RWPE2 (cell line): ENCODE measurements at regions not wholly inside any gene's neighbourhood (a gene's known extent, or its start where the extent isn't known, plus 50 kb on each side); places are given as distances from the start of the nearest gene placed in this dataset.
"Not testable (repeated sequence)": the region's sequence is repeated elsewhere in the genome, so short reads cannot be mapped to it uniquely, and the experiment has no call there.

Source experiments
- ATAC-seq: fragments of 200-7000 bp; cut with Tn5 transposase; 3 replicates; pipeline ENCODE4 v1.9.1; 2021; ENCODE audit warnings: low read depth
- DNase-seq: peaks from one replicate; pipeline ENCODE4 v3.0.0-alpha.2; 2020; ENCODE audit warnings: low spot score
- H3K27ac ChIP-seq: fragments of 450-650 bp; 2 replicates; pipeline ENCODE4 v1.5.1; 2017; ENCODE audit warnings: mild to moderate bottlenecking; ENCODE audit not compliant: poor library complexity, severe bottlenecking
- H3K27me3 ChIP-seq: fragments of 250-450 bp; sonication (Bioruptor Pico); 2 replicates; pipeline ENCODE4 v1.5.1; 2021; ENCODE audit warnings: mild to moderate bottlenecking, moderate library complexity; ENCODE audit not compliant: insufficient read depth, poor library complexity, severe bottlenecking
- H3K36me3 ChIP-seq: fragments of 250-450 bp; sonication (Bioruptor Pico); 2 replicates; pipeline ENCODE4 v1.5.1; 2020; ENCODE audit warnings: low read depth, mild to moderate bottlenecking, moderate library complexity
- H3K4me1 ChIP-seq: fragments of 250-450 bp; sonication (Bioruptor Pico); 2 replicates; pipeline ENCODE4 v1.5.1; 2021; ENCODE audit warnings: mild to moderate bottlenecking, moderate library complexity; ENCODE audit not compliant: insufficient read depth, poor library complexity, severe bottlenecking
- H3K4me3 ChIP-seq: fragments of 250-450 bp; sonication (Bioruptor Pico); 2 replicates; pipeline ENCODE4 v1.5.1; 2021; ENCODE audit warnings: mild to moderate bottlenecking, moderate library complexity; ENCODE audit not compliant: severe bottlenecking
- H3K9me3 ChIP-seq: fragments of 250-450 bp; sonication (Bioruptor Pico); 2 replicates; pipeline ENCODE4 v1.5.1; 2021; ENCODE audit warnings: mild to moderate bottlenecking, moderate library complexity; ENCODE audit not compliant: severe bottlenecking
- TF ChIP-seq, protein P1 (sequence below): fragments of 450-650 bp; IDR thresholded peaks from one replicate; pipeline ENCODE4 v1.5.1; 2017; ENCODE audit warnings: mild to moderate bottlenecking, moderate library complexity; ENCODE audit not compliant: poor library complexity, severe bottlenecking

DNA sequence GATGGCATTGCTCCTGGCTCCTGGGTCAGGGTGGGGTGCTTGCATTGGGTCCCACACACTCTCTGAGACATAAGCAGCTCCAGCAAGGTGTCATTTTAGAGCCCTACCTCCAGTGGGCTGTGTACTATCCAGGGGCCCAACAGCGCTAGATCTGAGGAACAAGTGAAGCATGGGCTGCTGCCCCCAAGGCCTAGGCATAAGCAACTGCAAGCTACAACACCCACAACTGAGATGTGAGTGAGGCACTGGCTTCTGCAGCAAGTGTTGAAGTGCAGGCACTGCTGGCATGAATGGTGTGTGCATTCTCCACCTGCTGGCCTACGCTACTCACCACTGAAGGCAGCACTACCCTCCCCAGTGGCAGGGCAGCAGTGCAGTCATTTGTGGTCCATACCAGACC is 81.0 kb upstream of the STK39 start:
- TF ChIP-seq, protein P1, sequence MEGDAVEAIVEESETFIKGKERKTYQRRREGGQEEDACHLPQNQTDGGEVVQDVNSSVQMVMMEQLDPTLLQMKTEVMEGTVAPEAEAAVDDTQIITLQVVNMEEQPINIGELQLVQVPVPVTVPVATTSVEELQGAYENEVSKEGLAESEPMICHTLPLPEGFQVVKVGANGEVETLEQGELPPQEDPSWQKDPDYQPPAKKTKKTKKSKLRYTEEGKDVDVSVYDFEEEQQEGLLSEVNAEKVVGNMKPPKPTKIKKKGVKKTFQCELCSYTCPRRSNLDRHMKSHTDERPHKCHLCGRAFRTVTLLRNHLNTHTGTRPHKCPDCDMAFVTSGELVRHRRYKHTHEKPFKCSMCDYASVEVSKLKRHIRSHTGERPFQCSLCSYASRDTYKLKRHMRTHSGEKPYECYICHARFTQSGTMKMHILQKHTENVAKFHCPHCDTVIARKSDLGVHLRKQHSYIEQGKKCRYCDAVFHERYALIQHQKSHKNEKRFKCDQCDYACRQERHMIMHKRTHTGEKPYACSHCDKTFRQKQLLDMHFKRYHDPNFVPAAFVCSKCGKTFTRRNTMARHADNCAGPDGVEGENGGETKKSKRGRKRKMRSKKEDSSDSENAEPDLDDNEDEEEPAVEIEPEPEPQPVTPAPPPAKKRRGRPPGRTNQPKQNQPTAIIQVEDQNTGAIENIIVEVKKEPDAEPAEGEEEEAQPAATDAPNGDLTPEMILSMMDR: no peak
- DNase-seq (no peak), ATAC-seq (no peak)
- no peak overlapping the region for H3K4me3 ChIP-seq
- H3K9me3 ChIP-seq: peaks cover 7% of the 10 kb centered on the region
- H3K36me3 ChIP-seq: no peaks in the 10 kb centered on the region
- no peaks in the 10 kb centered on the region for H3K4me1 ChIP-seq
- H3K27me3 ChIP-seq: no peaks in the 10 kb centered on the region
- H3K27ac ChIP-seq: no peak overlapping the region

DNA sequence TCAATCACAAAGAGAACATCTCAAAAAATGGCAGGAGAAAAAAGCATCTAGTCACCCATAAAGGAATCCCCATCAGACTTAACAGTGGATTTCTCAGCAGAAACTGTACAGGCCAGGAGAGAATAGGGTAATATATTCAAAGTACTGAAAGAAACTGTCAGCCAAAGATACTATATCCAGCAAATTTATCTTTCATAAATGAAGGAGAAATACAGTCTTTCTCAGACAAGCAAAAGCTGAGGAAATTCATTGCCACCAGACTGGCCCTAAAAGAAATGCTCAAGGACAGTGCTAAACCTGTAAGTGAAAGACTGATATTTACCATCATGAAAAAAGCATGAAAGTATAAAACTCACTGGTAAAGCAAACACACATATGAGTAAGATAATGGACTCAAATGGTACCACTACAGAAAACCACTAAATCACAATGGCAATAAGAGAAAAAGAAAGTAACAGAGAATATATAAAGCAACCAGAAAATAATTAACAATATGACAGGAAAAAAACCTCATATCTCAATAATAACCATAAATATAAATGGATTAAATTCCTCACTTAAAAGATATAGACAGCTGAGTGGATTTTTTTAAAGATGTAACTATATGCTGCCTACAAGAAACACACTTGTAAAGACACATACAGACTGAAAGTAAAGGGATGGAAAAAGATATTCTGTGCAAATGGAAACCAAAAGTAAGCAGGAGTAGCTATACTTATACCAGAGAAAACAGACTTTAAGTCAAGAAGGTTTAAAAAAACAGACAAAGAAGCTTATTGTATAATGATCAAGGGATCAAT is 83.4 kb upstream of the STK39 start:
- H3K27me3 ChIP-seq: no peaks in the 10 kb centered on the region
- no peak for ATAC-seq
- TF ChIP-seq, protein P1: no peak
- no peak for DNase-seq
- H3K4me1 ChIP-seq: no peaks in the 10 kb centered on the region
- no peak overlapping the region for H3K27ac ChIP-seq
- peaks cover 7% of the 10 kb centered on the region for H3K9me3 ChIP-seq
- no peak overlapping the region for H3K4me3 ChIP-seq
- no peaks in the 10 kb centered on the region for H3K36me3 ChIP-seq

DNA sequence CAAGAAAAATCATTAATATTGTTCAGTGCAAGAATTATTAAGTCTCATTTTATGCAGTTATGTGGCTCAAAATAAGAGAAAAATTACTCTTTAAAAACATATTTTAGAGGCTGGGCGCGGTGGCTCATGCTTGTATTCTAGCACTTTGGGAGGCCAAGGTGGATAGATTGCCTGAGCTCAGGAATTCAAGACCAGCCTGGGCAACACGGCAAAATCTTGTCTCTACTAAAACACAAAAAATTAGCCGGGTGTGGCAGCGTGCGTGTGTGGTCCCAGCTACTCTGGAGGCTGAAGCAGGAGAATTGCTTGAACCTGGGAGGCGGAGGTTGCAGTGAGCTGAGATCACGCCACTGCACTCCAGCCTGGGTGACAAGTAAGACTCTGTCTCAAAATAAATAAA is 87.9 kb upstream of the STK39 start:
- not testable (repeated sequence) for H3K9me3 ChIP-seq, H3K4me1 ChIP-seq, DNase-seq

DNA sequence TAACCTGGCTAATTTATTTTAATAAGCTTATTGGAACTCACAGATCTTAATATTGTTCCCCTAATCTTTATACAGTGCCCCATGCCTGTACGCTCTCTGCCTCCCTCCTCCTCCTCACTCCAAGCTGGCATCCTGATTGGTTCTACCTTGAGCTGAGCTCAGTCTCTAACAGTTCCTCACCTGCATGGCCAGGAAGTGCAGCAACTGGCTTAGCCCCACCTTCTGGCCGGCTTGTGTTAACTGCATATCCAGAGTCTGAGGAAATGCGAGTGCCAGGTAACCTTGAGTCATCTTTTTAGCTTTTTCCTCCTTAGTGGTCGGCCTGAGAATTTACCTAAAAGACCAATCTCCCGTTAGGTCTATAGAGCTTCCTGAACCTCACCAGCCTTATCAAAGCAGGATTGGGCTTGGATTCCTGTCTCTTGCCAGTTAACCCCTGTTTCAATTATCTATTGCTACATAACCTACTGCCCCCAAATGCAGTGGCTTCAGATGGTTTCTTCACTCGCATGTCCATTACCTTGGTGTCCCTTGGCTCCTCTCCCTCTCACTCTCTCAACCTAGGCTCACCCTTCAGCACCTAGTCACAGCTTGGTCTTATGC is 89.5 kb upstream of the STK39 start:
- Histone ChIP-seq H3K27me3 (no peaks in the 10 kb centered on the region), H3K4me1 (no peaks in the 10 kb centered on the region), H3K4me3 (no peak overlapping the region), H3K9me3 (peaks cover 2% of the 10 kb centered on the region), H3K27ac (no peak overlapping the region), H3K36me3 (no peaks in the 10 kb centered on the region)
- peak; percentile 100 for ATAC-seq
- peak; percentile 74 for DNase-seq
- TF ChIP-seq, protein P1: peak; percentile 87

More for the DNA sequence above, 87.9 kb upstream of the STK39 start:
- ATAC-seq, H3K27ac ChIP-seq, H3K27me3 ChIP-seq, H3K36me3 ChIP-seq, H3K4me3 ChIP-seq: not testable (repeated sequence)

DNA sequence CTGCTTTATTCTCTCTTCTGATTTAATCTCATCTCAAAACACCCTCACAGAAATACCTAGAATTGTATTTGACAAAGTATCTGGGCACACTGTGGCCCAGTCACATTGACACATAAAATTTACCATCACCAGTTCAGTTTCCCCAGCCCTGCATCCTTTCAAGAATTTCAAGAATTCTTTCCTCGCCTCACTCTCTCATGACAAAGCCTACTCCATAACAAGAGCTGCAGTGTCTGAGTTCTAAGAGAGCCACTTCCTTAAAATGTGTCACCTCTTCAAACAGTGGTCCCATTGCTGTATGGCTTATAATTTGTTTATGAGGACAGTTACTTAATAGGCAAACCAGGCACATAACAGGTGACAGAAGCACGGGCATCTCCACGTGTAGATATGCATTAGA is 90.9 kb upstream of the STK39 start:
- TF ChIP-seq, protein P1: no peak
- Histone ChIP-seq H3K27ac (no peak overlapping the region), H3K4me3 (no peak overlapping the region), H3K36me3 (no peaks in the 10 kb centered on the region), H3K4me1 (no peaks in the 10 kb centered on the region), H3K27me3 (no peaks in the 10 kb centered on the region), H3K9me3 (no peaks in the 10 kb centered on the region)
- no peak for ATAC-seq
- DNase-seq: no peak
